GM08714 (cell line): ENCODE measurements at regions not wholly inside any gene's neighbourhood (a gene's known extent, or its start where the extent isn't known, plus 50 kb on each side); places are given as distances from the start of the nearest gene placed in this dataset.
"Not testable (repeated sequence)": the region's sequence is repeated elsewhere in the genome, so short reads cannot be mapped to it uniquely, and the experiment has no call there.

Source experiments
- H3K4me3 ChIP-seq: fragments of 200-500 bp; sonication (Bioruptor generic); 2 replicates; pipeline ENCODE4 v1.5.1; 2014; ENCODE audit warnings: mild to moderate bottlenecking, low read length, inconsistent platforms
- ZNF274 ChIP-seq: IDR thresholded peaks from 2 replicates; pipeline ENCODE4 v1.6.1; 2012; ENCODE audit warnings: mild to moderate bottlenecking, low read depth, low read length

DNA sequence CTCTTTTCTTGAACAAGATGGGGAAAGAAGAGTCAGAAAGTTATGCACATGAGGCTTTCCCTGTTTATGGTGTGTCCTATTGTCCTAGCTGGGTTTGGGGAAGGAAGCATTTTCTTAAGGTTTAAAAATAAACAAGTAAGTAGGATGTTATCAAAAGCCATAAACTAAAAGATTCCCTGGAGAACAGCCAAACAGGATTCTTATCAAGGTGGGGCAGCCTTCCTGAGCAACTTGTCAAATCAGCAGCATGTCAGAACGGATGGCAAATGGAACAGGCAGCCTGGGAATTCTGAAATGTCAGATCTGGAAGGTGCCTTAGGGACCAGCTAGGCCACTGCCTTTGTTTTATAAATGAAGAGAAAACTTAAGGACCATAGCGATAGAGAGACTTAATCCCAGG lies 152.2 kb upstream of the RGS6 start:
- H3K4me3 ChIP-seq: no peak overlapping the region
- TF ChIP-seq ZNF274: no peak

DNA sequence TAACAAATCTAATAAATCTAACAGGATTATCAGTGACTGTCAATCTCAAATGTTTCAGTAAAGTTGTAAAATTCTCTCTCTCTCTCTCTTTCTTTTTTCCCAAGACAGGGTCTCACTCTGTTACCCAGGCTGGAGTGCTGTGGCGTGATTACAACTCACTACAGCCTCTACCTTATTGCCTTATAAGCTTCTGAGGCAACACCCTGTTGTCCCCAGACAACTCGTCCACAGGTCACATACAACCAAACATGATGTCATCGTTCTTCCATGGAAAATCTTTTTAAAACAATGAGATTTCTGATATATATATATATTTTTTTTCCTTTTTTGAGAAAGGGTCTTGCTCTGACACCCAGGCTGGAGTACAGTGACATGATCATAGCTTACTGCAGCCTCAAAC lies 151.4 kb upstream of the RGS6 start:
- no peak for TF ChIP-seq ZNF274
- no peak overlapping the region for H3K4me3 ChIP-seq

DNA sequence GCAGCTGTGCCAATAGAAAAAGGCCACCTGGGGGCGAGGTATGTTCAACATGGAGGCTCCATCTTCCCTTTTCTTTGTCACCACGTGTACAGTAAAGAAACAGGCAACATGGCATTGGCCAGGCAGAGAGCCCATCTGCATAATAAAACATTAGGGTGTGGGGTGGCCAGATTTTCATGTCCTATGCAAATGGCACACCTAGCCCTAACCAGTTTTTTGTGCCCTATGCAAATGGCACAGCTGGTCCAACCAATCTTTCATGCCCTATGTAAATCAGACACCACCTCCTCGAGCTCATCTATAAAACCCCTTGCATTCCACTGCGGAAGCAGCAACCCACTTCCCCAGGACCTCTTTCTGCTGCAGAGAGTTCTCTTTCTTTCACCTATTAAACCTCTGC lies 149.1 kb upstream of the RGS6 start:
- H3K4me3 ChIP-seq: no peak overlapping the region
- no peak for TF ChIP-seq ZNF274

DNA sequence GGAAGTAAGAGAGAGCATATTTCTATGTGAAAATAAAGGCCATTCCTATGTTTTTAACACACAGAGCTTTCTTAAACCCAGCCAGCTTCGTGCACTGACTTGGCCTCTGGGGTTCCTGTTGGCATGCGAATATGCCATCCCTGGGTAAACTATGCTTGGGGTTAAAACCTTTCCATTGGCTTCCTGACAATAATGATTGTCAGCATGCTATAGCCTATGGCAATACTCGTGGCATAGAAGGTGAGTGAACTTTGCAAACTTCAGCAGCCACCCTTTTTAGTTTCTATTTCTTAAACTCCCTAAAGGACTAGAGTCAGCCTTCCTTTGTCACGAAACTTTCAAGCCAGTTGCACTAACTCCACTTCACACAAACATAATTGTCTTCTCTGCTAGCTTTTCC lies 148.4 kb upstream of the RGS6 start:
- TF ChIP-seq ZNF274: no peak
- H3K4me3 ChIP-seq: no peak overlapping the region

DNA sequence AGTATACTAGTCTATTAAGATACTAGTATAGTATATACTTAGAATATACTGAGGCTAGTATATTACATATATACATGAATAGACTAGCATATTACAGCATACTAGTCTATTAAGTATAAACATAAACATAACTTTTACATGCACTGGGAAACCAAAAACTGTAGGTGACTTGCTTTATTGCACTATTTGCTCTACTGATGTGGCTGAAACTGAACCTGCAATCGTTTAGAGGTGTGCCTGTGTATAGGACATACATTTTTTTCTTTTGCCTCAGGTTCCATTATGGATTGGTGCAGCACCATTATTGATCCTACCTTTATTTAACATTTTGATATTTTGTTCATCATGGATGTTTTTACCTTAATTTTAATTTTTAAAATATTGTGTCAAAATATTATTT lies 143.2 kb upstream of the RGS6 start:
- H3K4me3 ChIP-seq: no peak overlapping the region
- TF ChIP-seq ZNF274: no peak

DNA sequence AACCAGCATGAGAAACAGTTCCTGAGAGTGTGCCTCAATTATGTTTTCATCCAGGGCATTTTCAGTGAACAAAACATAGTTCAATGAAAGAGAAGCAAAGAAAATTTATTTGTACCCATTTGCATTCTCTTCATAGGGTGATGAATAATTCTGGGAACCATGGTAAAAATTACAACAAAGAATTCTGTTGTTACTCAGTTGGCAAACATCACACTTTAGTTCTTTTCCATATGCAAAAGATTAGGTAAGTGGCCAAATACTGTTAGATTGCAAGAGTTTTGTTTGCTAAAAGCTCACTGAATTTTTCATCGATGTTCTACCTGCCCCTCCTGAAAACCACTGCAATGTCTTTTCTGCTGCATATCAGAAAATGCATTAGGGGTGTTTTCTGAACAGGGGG lies 132.4 kb upstream of the RGS6 start:
- H3K4me3 ChIP-seq: no peak overlapping the region
- no peak for TF ChIP-seq ZNF274

DNA sequence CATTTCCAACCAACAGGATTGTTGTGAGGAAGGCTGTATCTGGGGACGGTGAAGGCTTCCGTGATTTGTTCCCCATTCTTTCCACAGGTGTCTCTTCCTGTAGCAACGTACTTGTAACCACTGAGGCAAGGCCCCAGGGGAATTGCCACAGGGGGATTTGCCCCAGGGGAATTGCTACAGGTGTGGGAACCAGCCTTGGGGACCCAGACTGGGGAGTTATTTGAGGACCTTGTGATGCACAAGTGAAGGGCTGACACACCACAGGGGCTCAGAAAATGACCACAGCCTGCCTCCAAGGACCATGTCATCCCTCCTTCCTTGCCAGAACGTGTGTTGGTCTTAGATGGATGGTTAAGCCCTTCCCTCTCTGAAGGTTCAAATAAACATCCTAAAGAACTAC lies 131.4 kb upstream of the RGS6 start:
- no peak for TF ChIP-seq ZNF274
- H3K4me3 ChIP-seq: no peak overlapping the region

DNA sequence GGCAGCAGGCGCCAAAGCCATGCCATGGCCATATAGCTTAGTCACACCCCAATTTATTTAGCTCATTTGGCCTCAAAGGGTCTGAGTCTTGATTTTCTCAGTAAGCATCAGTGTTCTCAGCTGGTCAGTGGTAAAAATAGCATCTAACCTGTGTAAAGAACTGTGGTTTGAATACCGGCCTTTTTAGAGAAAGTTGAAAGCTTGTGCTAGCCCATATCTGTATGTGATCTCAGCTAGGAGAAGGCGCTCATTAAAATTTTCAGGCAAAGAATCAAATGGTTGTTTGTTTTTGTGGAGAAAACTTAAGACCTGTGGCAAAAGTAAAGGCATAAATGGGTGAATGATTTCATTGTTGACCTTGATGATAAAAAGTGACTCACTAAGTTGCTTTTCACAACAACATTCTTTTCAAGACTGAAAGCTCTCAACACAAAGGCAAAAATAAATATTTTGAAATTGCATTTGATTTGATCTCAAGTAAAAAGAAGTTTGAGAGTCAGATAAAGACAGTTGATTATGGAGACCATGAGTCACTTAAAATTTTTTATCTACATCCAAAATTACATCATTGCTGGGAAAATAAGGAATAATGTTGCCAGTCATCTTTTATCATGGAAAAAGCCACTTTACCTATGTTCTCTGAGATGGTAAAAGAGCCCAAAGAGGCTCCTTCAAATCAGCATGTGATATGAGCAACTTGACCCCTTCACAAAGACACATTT lies 128.5 kb upstream of the RGS6 start:
- TF ChIP-seq ZNF274: no peak
- no peak overlapping the region for H3K4me3 ChIP-seq

DNA sequence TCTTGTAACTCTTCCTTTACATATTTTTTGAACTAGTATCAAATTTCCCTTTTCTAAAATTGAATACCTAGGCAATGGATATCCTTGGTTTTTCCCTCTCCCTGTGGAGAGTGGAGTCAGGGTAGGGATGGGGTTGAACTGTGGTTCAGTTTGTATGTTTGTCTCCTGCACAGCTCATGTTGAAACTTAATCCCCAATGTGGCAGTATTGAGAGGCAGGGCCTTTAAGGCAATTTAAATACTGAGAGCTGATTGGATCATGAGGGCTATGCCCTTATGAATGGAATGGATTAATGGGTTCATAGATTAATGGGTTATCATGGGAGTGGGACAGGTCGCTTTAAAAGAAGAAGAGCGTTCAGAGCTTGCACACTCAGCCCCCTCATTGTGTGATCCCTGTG lies 127.2 kb upstream of the RGS6 start:
- no peak for TF ChIP-seq ZNF274
- H3K4me3 ChIP-seq: no peak overlapping the region

DNA sequence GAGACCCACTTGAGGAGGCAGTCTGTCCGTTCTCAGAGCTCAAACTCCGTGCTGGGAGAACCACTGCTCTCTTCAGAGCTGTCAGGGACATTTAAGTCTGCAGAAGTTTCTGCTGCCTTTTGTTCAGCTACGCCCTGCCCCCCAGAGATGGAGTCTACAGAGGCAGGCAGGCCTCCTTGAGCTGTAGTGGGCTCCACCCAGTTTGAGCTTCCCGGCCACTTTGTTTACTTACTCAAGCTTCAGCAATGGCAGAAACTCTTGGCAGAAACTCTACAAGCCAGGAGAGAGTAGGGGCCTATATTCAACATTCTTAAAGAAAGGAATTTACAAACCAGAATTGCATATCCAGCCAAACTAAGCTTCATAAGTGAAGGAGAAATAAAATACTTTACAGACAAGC lies 125.2 kb upstream of the RGS6 start:
- H3K4me3 ChIP-seq: not testable (repeated sequence)

DNA sequence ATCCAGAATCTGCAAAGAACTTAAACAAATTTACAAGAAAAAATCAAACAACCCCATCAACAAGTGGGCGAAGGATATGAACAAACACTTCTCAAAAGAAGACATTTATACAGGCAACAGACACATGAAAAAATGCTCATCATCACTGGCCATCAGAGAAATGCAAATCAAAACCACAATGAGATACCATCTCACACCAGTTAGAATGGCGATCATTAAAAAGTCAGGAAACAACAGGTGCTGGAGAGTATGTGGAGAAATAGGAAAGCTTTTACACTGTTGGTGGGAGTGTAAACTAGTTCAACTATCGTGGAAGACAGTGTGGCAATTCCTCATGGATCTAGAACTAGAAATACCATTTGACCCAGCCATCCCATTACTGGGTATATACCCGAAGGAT lies 121.4 kb upstream of the RGS6 start:
- not testable (repeated sequence) for H3K4me3 ChIP-seq

DNA sequence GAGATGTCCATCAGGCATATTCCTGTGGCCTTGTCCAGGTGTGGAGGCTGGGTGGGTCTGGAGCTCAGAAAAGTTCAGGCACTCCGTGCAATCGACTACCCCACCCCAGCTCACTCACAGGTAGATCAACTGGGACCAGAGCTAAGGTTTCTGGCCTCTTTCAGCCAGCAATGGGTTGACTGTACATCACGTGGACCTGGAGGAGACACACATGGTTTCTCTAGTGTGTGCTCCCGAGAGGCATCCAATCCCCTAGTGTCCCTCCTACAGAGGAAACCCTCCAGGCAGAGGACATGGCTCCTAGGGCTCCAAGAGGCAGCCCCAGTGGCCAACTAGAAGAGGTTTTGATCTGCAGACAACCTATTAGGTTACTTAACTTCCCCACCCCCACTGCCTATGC lies 119.5 kb upstream of the RGS6 start:
- no peak for TF ChIP-seq ZNF274
- H3K4me3 ChIP-seq: no peak overlapping the region

DNA sequence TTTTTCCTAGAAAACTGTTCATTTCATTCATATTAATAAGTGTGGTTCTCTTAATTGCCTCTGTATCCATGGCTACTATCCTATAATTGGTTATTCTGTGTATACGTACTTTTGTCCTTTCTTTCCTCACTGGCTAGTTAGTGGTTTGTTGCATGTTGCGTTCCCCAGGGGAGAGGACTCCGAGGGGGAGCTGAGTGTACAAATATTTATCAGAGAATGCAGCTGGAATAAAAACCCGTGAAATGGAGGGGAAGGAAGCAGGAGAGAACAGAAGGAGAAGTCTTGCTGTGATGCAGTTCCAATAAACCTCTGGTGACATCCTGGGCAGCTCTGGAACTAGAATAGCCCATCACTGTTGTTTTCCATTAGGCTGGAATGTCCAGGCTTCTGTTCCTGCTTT lies 117.1 kb upstream of the RGS6 start:
- TF ChIP-seq ZNF274: no peak
- no peak overlapping the region for H3K4me3 ChIP-seq

DNA sequence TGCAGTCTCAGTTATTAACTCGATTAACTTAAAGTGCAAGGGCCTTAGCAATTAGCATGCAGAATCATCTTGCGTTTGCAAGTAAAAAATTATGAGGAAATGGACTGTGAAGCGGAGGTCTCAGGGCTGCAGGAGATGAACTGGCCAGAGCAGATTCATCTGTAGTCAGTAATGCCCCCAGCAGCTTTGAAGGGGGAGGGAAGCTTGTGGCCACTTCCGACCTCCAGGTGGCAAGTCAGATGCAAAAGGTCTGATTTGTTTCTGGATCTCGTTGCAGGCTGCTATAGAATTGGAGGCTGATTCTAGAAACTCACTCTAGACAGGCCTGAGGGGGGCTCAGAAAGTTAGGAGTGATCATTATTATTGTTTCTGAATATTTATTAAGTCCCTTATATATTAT lies 107.4 kb upstream of the RGS6 start:
- TF ChIP-seq ZNF274: no peak
- no peak overlapping the region for H3K4me3 ChIP-seq

DNA sequence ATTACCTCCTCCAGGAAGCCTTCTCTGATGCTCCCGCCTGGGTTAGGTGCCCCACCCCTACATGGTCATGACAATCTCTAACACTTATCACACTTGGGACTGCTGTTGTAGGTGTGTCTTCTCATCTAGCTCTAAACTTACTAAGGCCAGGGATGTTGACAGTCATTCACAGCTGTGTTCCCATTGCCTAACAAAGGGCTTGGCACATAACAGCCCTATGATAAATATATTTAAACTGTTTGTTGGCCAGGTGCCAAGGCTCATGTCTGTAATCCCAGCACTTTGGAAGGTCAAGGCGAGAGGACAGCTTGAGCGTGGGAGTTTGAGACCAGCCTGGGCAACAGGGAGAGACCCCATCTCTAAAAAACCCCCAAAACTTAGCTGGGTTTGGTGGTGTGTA lies 98.8 kb upstream of the RGS6 start:
- no peak overlapping the region for H3K4me3 ChIP-seq
- no peak for TF ChIP-seq ZNF274
